ENCODE measurements at regions not wholly inside any gene's neighbourhood (a gene's known extent, or its start where the extent isn't known, plus 50 kb on each side); places are given as distances from the start of the nearest gene placed in this dataset.
"Not testable (repeated sequence)": the region's sequence is repeated elsewhere in the genome, so short reads cannot be mapped to it uniquely, and the experiment has no call there.

DNA sequence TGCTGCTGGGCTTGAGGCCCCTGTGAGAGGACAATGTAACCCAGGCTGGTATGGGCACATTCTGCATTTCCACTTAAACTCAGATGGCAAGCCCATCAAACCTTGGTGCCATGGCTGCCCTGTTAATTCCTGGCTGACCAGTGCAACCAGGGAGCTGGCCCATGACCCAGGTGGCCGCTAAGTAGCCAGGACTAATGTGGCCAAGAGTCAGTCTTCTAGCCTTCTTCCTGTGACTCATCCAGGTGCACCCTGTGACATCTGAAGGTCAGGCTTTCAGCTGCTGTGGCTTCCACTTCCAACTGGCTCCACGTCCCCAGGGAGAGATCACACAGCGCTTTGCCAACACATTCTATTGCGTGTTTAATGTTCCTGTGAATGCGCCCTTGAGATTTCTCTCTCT is 50.5 kb upstream of the ROPN1B start:
- not testable (repeated sequence) for TF ChIP-seq EZH2 (IDR thresholded peaks at IDR 0.05; ENCODE audit: borderline replicate concordance, low read depth, low read length, poor library complexity, severe bottlenecking); CTCF (conservative IDR thresholded peaks at IDR 0.05; ENCODE audit: low read depth, low read length)

Data from A673 (cell line).